HEK293T (cell line): ENCODE measurements at regions not wholly inside any gene's neighbourhood (a gene's known extent, or its start where the extent isn't known, plus 50 kb on each side); places are given as distances from the start of the nearest gene placed in this dataset.

Experiments used
- BHLHE40 ChIP-seq: fragments of 450-650 bp; IDR thresholded peaks from 2 replicates; pipeline ENCODE4 v1.6.1; 2016; ENCODE audit warnings: mild to moderate bottlenecking, moderate library complexity, borderline replicate concordance
- CTBP1 ChIP-seq: fragments of 450-650 bp; IDR thresholded peaks from 2 replicates; pipeline ENCODE4 v1.6.1; 2016; ENCODE audit warnings: borderline replicate concordance
- ELF4 ChIP-seq: fragments of 450-650 bp; IDR thresholded peaks from 2 replicates; pipeline ENCODE4 v1.6.1; 2017; ENCODE audit warnings: antibody characterized with exemption
- FOXK2 ChIP-seq: fragments of 450-650 bp; IDR thresholded peaks from 2 replicates; pipeline ENCODE4 v1.6.1; 2016; ENCODE audit warnings: mild to moderate bottlenecking
- FOXM1 ChIP-seq: fragments of 450-650 bp; IDR thresholded peaks from 2 replicates; pipeline ENCODE4 v1.6.1; 2017; ENCODE audit warnings: mild to moderate bottlenecking, borderline replicate concordance
- L3MBTL2 ChIP-seq: fragments of 450-650 bp; conservative IDR thresholded peaks from 2 replicates; pipeline ENCODE4 v1.6.1; 2016; ENCODE audit warnings: mild to moderate bottlenecking
- LEF1 ChIP-seq: fragments of 450-650 bp; IDR thresholded peaks from 2 replicates; pipeline ENCODE4 v1.6.1; 2017; ENCODE audit warnings: mild to moderate bottlenecking, borderline replicate concordance
- NFRKB ChIP-seq: fragments of 450-650 bp; IDR thresholded peaks from 2 replicates; pipeline ENCODE4 v1.6.1; 2016; ENCODE audit warnings: mild to moderate bottlenecking, moderate library complexity
- SUZ12 ChIP-seq: fragments of 450-650 bp; IDR thresholded peaks from 2 replicates; pipeline ENCODE4 v1.6.1; 2016; ENCODE audit warnings: mild to moderate bottlenecking
- ZNF384 ChIP-seq: fragments of 450-650 bp; IDR thresholded peaks from 2 replicates; pipeline ENCODE4 v1.6.1; 2016

- no peak for TF ChIP-seq LEF1
- no peak for TF ChIP-seq SUZ12
- no peak for TF ChIP-seq L3MBTL2
- no peak for TF ChIP-seq CTBP1
- TF ChIP-seq BHLHE40, result no peak
- TF ChIP-seq ZNF384, result no peak
- no peak for TF ChIP-seq NFRKB
- TF ChIP-seq FOXM1, result no peak
- TF ChIP-seq ELF4, result no peak
- TF ChIP-seq FOXK2, result no peak
Measured at GRCh38 chr5:119816055-119816454, 186.7 kb downstream of the FAM170A start.
